ENCODE measurements at regions not wholly inside any gene's neighbourhood (a gene's known extent, or its start where the extent isn't known, plus 50 kb on each side); places are given as distances from the start of the nearest gene placed in this dataset.
"Not testable (repeated sequence)": the region's sequence is repeated elsewhere in the genome, so short reads cannot be mapped to it uniquely, and the experiment has no call there.

DNA sequence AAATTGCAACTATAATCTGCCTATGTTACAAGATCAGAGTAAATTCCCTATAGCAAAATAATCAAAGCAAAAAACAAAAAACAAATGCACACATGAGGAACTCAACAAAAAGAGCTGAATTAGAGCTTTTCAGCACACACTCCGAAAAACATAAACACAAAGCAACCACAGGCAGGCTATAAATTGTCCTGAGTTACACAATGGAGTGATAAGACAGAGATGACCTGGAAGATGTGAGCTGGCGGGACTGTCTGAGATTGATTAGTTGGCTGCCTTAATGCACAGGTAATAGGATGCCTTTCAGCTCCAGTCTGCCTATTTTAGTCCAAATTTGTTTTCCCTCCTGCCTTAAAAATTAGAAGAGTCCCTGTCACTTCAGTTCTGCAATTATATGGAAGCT, 159.0 kb upstream of the FNDC3A start:
- Histone ChIP-seq H3K9me3 (no peaks in the 10 kb centered on the region), H3K27ac (no peak overlapping the region), H3K4me1 (peaks cover 0 to 7% (median 0%) of the 10 kb centered on the region in 3 donors), H3K36me3 (no peaks in the 10 kb centered on the region), H3K27me3 (no peaks in the 10 kb centered on the region), H3K4me3 (no peak overlapping the region)
- intact Hi-C loops (cut with DNase I), result no loop called here
- no peak for DNase-seq
- TF ChIP-seq, protein P1, sequence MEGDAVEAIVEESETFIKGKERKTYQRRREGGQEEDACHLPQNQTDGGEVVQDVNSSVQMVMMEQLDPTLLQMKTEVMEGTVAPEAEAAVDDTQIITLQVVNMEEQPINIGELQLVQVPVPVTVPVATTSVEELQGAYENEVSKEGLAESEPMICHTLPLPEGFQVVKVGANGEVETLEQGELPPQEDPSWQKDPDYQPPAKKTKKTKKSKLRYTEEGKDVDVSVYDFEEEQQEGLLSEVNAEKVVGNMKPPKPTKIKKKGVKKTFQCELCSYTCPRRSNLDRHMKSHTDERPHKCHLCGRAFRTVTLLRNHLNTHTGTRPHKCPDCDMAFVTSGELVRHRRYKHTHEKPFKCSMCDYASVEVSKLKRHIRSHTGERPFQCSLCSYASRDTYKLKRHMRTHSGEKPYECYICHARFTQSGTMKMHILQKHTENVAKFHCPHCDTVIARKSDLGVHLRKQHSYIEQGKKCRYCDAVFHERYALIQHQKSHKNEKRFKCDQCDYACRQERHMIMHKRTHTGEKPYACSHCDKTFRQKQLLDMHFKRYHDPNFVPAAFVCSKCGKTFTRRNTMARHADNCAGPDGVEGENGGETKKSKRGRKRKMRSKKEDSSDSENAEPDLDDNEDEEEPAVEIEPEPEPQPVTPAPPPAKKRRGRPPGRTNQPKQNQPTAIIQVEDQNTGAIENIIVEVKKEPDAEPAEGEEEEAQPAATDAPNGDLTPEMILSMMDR (IDR thresholded peaks at IDR 0.05), result no peak
- no peak for TF ChIP-seq POLR2A (IDR thresholded peaks at IDR 0.05)
- WGBS, 2 donors, result 64 to 79% methylated on average over 2 of the region's 2 CpGs

DNA sequence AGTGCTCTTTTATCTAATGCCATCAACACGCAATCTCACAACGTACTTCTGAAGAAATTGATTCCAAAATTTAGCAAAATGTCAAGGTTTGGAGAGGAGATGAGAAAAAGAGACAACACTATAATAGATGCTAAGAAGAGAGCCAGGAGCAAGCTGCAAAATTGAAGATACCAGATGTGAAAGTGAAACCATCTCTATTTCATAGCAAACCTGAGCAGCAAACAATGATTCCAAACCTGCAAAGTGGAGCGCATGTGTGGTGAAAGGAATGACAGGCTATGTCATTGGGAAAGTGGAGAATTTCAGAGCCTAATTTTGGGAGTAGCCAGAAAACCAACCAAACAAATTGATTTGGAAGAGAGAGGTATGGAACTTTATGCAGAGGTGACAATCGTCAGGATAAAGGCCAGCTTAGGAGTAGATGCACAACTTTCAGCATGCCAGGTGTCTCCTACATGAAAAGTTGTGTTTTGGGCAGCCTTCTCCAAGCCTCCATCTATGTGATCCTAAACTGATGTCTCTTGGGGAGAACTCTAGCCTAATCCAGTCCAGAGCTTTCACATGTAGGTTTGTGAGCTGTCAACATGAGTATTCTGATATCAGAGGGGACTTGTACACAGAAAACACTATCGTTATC, 158.4 kb upstream of the FNDC3A start:
- Histone ChIP-seq H3K4me1 (peaks cover 0 to 7% (median 0%) of the 10 kb centered on the region in 3 donors), H3K27ac (no peak overlapping the region), H3K9me3 (no peaks in the 10 kb centered on the region), H3K36me3 (no peaks in the 10 kb centered on the region), H3K27me3 (no peaks in the 10 kb centered on the region), H3K4me3 (peak overlapping the region in 1 of 4 donors; percentile 22)
- intact Hi-C loops (cut with DNase I), result no loop called here
- DNase-seq, result no peak
- 67 to 76% methylated on average over 5 of the region's 5 CpGs for WGBS, 2 donors
- no peak for TF ChIP-seq POLR2A (IDR thresholded peaks at IDR 0.05)
- TF ChIP-seq, protein P1 (IDR thresholded peaks at IDR 0.05), result no peak

DNA sequence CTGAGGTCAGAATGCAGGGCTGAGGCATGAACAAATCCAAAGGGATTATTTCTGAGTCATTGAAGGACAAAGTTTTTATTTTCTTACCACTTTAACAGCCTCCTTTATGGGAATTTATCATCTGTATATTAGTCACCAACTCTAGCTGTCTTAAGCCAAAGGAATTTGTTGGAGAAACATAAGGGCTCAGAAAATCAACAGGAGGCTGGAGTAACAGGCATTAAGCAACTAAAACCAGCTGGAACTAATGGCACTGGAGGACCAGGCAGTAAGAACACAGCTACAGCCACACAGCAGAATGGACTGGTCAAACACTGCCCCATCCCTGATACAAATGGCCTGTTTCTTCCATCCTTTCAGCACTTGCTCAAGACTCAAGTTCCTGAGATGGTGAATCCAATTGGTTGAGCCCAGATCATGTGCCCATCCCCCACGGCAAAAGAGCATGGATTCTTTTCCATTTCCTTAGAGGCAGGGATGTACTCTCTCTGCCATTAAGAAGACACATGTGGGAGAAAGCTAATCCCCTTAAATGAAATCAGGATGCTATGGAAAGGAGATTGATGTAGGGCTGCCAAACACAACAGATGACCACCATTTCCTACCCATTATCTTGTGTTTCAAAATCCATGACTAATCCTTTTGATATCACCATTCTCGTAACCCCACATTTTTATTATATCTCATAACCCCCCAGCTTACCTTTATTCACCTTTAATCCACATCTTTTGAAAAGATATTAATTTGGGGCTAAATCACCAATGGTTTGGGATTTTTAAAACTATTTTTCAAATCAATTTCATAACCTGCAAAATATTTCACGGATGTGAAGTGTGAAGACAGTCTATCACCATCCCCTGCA, 157.0 kb upstream of the FNDC3A start:
- DNase-seq, result no peak
- no peak overlapping the region for H3K4me3 ChIP-seq
- WGBS, 2 donors, result 77 to 81% methylated on average over 3 of the region's 3 CpGs
- H3K36me3 ChIP-seq, result no peaks in the 10 kb centered on the region
- intact Hi-C loops (cut with DNase I), result no loop called here
- no peaks in the 10 kb centered on the region for H3K27me3 ChIP-seq
- peaks cover 0 to 7% (median 0%) of the 10 kb centered on the region in 3 donors for H3K4me1 ChIP-seq
- H3K9me3 ChIP-seq, result no peaks in the 10 kb centered on the region
- H3K27ac ChIP-seq, result peak overlapping the region in 2 of 4 donors; percentile 7 to 29
- no peak for TF ChIP-seq POLR2A (IDR thresholded peaks at IDR 0.05)
- TF ChIP-seq, protein P1 (IDR thresholded peaks at IDR 0.05), result no peak

DNA sequence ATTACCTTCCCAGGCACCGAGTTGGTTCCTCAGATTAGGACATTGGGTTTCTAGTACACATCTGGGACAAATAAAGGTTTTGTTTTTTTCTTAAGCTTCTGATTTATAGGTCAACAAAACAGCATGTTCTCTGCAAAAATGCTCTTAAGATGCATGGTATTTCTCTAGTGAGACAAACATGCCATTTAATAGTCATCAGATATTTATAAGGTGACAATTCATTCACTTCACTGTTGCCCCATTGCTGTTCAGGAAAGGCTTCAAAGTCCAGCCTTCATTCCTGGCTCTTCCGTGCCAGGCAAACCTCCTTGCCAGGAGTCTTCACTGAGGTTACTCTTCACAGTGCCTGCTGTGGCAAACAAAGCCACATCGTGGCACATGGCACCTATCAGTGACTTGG, 156.3 kb upstream of the FNDC3A start:
- peaks cover 0 to 7% (median 0%) of the 10 kb centered on the region in 3 donors for H3K4me1 ChIP-seq
- H3K4me3 ChIP-seq, result no peak overlapping the region
- WGBS, 2 donors, result 68 to 74% methylated on average over 3 of the region's 3 CpGs
- intact Hi-C loops (cut with DNase I), result no loop called here
- no peaks in the 10 kb centered on the region for H3K36me3 ChIP-seq
- no peaks in the 10 kb centered on the region for H3K9me3 ChIP-seq
- H3K27me3 ChIP-seq, result no peaks in the 10 kb centered on the region
- TF ChIP-seq, protein P1 (IDR thresholded peaks at IDR 0.05), result no peak
- no peak for TF ChIP-seq POLR2A (IDR thresholded peaks at IDR 0.05)
- DNase-seq, result no peak
- no peak overlapping the region for H3K27ac ChIP-seq

DNA sequence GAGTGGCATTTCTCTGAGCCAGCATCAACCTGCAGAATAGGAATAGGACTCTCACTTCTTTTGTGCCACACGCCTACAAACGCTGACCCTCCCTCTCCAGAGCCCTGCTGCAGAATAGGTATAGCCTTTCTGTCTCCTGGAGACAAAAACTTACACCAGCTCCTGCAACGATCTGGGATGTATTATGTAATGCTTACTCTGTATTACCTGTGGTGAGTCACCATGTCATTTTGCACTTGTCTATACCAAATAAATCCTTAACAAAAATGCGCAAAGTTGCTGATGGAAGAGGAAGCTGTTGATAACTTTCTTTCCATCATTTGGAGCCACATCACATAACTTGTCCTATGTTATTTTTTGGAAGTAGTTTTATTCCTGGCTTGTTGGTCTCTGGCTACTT, 155.8 kb upstream of the FNDC3A start:
- no peak for DNase-seq
- 35 to 60% methylated on average over 4 of the region's 4 CpGs for WGBS, 2 donors
- Histone ChIP-seq H3K27ac (no peak overlapping the region), H3K9me3 (no peaks in the 10 kb centered on the region), H3K4me1 (peaks cover 0 to 7% (median 0%) of the 10 kb centered on the region in 3 donors), H3K27me3 (no peaks in the 10 kb centered on the region), H3K36me3 (no peaks in the 10 kb centered on the region), H3K4me3 (no peak overlapping the region)
- TF ChIP-seq POLR2A (IDR thresholded peaks at IDR 0.05), result no peak
- TF ChIP-seq, protein P1 (IDR thresholded peaks at IDR 0.05), result no peak
- intact Hi-C loops (cut with DNase I), result no loop called here

DNA sequence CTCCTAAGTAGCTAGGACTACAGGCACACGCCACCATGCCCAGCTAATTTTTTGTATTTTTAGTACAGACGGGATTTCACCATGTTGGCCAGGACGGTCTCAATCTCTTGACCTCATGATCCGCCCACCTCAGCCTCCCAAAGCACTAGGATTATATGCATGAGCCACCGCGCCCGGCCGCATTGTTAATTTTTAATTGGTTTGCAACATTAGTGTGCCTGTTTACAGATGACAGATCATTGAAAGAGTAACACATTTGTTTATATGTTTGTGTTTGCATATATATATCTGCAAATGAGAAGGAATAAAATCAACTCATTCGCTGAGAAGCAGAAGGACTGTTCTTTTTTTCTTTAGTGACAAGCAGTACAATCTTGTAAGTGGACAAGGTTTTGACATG, 152.2 kb upstream of the FNDC3A start:
- H3K4me1 ChIP-seq; H3K27me3 ChIP-seq; H3K27ac ChIP-seq; intact Hi-C loops (cut with DNase I); DNase-seq; H3K4me3 ChIP-seq; H3K36me3 ChIP-seq: not testable (repeated sequence)
- 87 to 91% methylated on average over 8 to 9 of the region's 9 CpGs for WGBS, 2 donors
- peaks cover 0 to 14% (median 4%) of the 10 kb centered on the region in 3 donors for H3K9me3 ChIP-seq
